ENCODE measurements at regions not wholly inside any gene's neighbourhood (a gene's known extent, or its start where the extent isn't known, plus 50 kb on each side); places are given as distances from the start of the nearest gene placed in this dataset.

GRCh38 chr3:167885277-167885676 lies 149.8 kb downstream of the SERPINI1 start:
- no peak for TF ChIP-seq EZH2 (IDR thresholded peaks at IDR 0.05; ENCODE audit: borderline replicate concordance, low read length)
- TF ChIP-seq CTCF (IDR thresholded peaks at IDR 0.05; ENCODE audit: low read length): no peak

DNA sequence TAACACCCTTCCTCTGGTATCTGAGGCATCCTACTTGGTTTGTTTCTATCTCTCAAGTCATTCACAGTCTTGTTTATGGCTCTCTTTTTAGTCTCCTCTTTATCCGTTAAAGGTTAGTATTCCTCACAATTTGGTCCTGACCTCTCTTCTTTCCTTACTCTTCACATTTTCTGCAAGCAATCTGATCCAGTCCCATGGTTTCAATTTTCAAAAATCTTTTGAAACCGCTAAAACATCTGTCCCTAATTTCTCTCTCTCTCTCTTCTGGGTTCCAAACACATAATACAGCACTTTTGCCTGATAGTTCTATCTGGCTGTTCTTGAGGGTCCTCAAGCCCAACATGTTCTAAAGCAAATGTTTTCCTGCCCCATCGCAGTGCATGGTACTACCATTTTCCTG lies 149.0 kb downstream of the SERPINI1 start:
- Histone ChIP-seq H3K27ac (ENCODE audit: low read depth, low read length, poor library complexity, severe bottlenecking) (no peak overlapping the region), H3F3A (ENCODE audit: insufficient read depth, low read length) (no peaks in the 10 kb centered on the region)
- TF ChIP-seq CTCF (IDR thresholded peaks at IDR 0.05; ENCODE audit: low read length) (no peak), EZH2 (IDR thresholded peaks at IDR 0.05; ENCODE audit: borderline replicate concordance, low read length) (no peak)

More at GRCh38 chr3:167885277-167885676, 149.8 kb downstream of the SERPINI1 start:
- Histone ChIP-seq H3K36me3 (ENCODE audit: insufficient read depth, low read length) (no peaks in the 10 kb centered on the region), H3K4me3 (ENCODE audit: low read depth, low read length, poor library complexity, severe bottlenecking) (no peak overlapping the region), H3K9ac (ENCODE audit: low read length) (no peak overlapping the region), H4K20me1 (ENCODE audit: insufficient read depth, low read length) (no peaks in the 10 kb centered on the region), H3K4me1 (ENCODE audit: insufficient read depth, low read length, severe bottlenecking) (peaks cover 6% of the 10 kb centered on the region), H3K27me3 (ENCODE audit: insufficient read depth, low read length) (no peaks in the 10 kb centered on the region), H3K27ac (ENCODE audit: low read depth, low read length, poor library complexity, severe bottlenecking) (no peak overlapping the region), H3F3A (ENCODE audit: insufficient read depth, low read length) (no peaks in the 10 kb centered on the region), H3K79me2 (ENCODE audit: insufficient read depth, low read length) (no peaks in the 10 kb centered on the region), H3K9me2 (ENCODE audit: low read depth, low read length) (no peaks in the 10 kb centered on the region), H3K4me2 (ENCODE audit: low read length) (no peak overlapping the region), H2AFZ (ENCODE audit: low read length) (no peak overlapping the region), H3K9me3 (ENCODE audit: low read length) (no peaks in the 10 kb centered on the region)

GRCh38 chr3:167883452-167883851 lies 147.9 kb downstream of the SERPINI1 start:
- Histone ChIP-seq H3K4me3 (ENCODE audit: low read depth, low read length, poor library complexity, severe bottlenecking) (no peak overlapping the region), H3K27ac (ENCODE audit: low read depth, low read length, poor library complexity, severe bottlenecking) (no peak overlapping the region), H2AFZ (ENCODE audit: low read length) (no peak overlapping the region), H3K27me3 (ENCODE audit: insufficient read depth, low read length) (no peaks in the 10 kb centered on the region), H3K36me3 (ENCODE audit: insufficient read depth, low read length) (no peaks in the 10 kb centered on the region), H3K9me3 (ENCODE audit: low read length) (no peaks in the 10 kb centered on the region), H3K9ac (ENCODE audit: low read length) (no peak overlapping the region), H3K4me2 (ENCODE audit: low read length) (no peak overlapping the region), H4K20me1 (ENCODE audit: insufficient read depth, low read length) (no peaks in the 10 kb centered on the region), H3K9me2 (ENCODE audit: low read depth, low read length) (no peaks in the 10 kb centered on the region), H3F3A (ENCODE audit: insufficient read depth, low read length) (no peaks in the 10 kb centered on the region), H3K79me2 (ENCODE audit: insufficient read depth, low read length) (no peaks in the 10 kb centered on the region), H3K4me1 (ENCODE audit: insufficient read depth, low read length, severe bottlenecking) (peaks cover 6% of the 10 kb centered on the region)
- TF ChIP-seq CTCF (IDR thresholded peaks at IDR 0.05; ENCODE audit: low read length) (no peak), EZH2 (IDR thresholded peaks at IDR 0.05; ENCODE audit: borderline replicate concordance, low read length) (no peak)

More for the DNA sequence above, 149.0 kb downstream of the SERPINI1 start:
- Histone ChIP-seq H3K4me3 (ENCODE audit: low read depth, low read length, poor library complexity, severe bottlenecking) (no peak overlapping the region), H3K27me3 (ENCODE audit: insufficient read depth, low read length) (no peaks in the 10 kb centered on the region), H2AFZ (ENCODE audit: low read length) (no peak overlapping the region), H3K9ac (ENCODE audit: low read length) (no peak overlapping the region), H4K20me1 (ENCODE audit: insufficient read depth, low read length) (no peaks in the 10 kb centered on the region), H3K36me3 (ENCODE audit: insufficient read depth, low read length) (no peaks in the 10 kb centered on the region), H3K9me2 (ENCODE audit: low read depth, low read length) (no peaks in the 10 kb centered on the region), H3K4me1 (ENCODE audit: insufficient read depth, low read length, severe bottlenecking) (peaks cover 6% of the 10 kb centered on the region), H3K4me2 (ENCODE audit: low read length) (no peak overlapping the region), H3K79me2 (ENCODE audit: insufficient read depth, low read length) (no peaks in the 10 kb centered on the region), H3K9me3 (ENCODE audit: low read length) (no peaks in the 10 kb centered on the region)

Data from OCI-LY1 (cell line).